Astrocyte (in vitro differentiated cells and primary cell): ENCODE measurements at regions not wholly inside any gene's neighbourhood (a gene's known extent, or its start where the extent isn't known, plus 50 kb on each side); places are given as distances from the start of the nearest gene placed in this dataset.

Source experiments
- EZH2 ChIP-seq: IDR thresholded peaks from 2 replicates; pipeline ENCODE4 v1.6.1; 2012; ENCODE audit warnings: mild to moderate bottlenecking, low read length, inconsistent platforms; ENCODE audit not compliant: insufficient read depth
- TF ChIP-seq, protein P1 (sequence below): IDR thresholded peaks from 2 replicates; pipeline ENCODE4 v1.5.1; 2011; ENCODE audit warnings: low read depth, mild to moderate bottlenecking, inconsistent platforms, low read length, moderate library complexity; ENCODE audit not compliant: insufficient read depth

DNA sequence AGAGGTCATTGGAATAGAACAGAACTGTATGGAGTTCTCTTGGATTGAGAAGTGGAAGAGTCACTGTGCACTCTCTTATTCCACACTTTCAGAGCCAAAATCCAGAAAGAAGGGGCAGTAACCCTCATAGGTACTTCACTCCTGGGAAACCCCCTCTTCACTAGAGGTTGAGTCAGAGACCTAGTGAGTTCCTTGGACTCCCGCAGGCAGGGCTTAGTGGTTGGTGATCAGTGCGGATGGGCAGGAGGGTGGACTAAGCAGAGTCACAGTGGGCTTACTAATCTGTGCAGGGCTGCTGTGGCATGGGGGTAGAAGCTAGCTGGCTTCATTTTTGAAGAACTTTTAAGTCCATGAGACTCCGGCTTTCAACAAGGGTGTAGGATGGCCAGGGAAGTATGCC lies 95.0 kb upstream of the MLN start:
- TF ChIP-seq, protein P1, sequence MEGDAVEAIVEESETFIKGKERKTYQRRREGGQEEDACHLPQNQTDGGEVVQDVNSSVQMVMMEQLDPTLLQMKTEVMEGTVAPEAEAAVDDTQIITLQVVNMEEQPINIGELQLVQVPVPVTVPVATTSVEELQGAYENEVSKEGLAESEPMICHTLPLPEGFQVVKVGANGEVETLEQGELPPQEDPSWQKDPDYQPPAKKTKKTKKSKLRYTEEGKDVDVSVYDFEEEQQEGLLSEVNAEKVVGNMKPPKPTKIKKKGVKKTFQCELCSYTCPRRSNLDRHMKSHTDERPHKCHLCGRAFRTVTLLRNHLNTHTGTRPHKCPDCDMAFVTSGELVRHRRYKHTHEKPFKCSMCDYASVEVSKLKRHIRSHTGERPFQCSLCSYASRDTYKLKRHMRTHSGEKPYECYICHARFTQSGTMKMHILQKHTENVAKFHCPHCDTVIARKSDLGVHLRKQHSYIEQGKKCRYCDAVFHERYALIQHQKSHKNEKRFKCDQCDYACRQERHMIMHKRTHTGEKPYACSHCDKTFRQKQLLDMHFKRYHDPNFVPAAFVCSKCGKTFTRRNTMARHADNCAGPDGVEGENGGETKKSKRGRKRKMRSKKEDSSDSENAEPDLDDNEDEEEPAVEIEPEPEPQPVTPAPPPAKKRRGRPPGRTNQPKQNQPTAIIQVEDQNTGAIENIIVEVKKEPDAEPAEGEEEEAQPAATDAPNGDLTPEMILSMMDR = no peak
- TF ChIP-seq EZH2 = no peak
